Stimulated activated CD4-positive, alpha-beta T cell treated with anti-CD3 and anti-CD28 coated beads, TNF-alpha, amount 100 ng/mL, for 1 hour (primary cell): ENCODE measurements at regions not wholly inside any gene's neighbourhood (a gene's known extent, or its start where the extent isn't known, plus 50 kb on each side); places are given as distances from the start of the nearest gene placed in this dataset.
"Not testable (repeated sequence)": the region's sequence is repeated elsewhere in the genome, so short reads cannot be mapped to it uniquely, and the experiment has no call there.

Source experiments
- DNase-seq, 3 donors: peaks; one replicate each; pipeline ENCODE4 v3.0.0-alpha.2; 2020; ENCODE audit warnings: low read depth in 3 of 3, low spot score in 1 of 3

- DNase-seq, result no peak
Observed at GRCh38 chr1:87980494-87980893, 651.8 kb downstream of the LMO4 start.

- DNase-seq, result no peak
Observed at GRCh38 chr1:87981386-87981785, 652.7 kb downstream of the LMO4 start.

GRCh38 chr1:87981810-87982209 lies 653.1 kb downstream of the LMO4 start:
- DNase-seq, result no peak

GRCh38 chr1:87983841-87984240 lies 655.2 kb downstream of the LMO4 start:
- DNase-seq, result no peak

- no peak for DNase-seq
Observed at GRCh38 chr1:87985071-87985470, 656.4 kb downstream of the LMO4 start.

GRCh38 chr1:87986130-87986866 lies 657.6 kb downstream of the LMO4 start:
- DNase-seq, result no peak

GRCh38 chr1:87989346-87989745 lies 660.7 kb downstream of the LMO4 start:
- DNase-seq, result no peak

- DNase-seq, result not testable (repeated sequence)
Observed at GRCh38 chr1:87992536-87992935, 663.9 kb downstream of the LMO4 start.

- DNase-seq, result no peak
Observed at GRCh38 chr1:87993051-87993450, 664.4 kb downstream of the LMO4 start.

- no peak for DNase-seq
Observed at GRCh38 chr1:87999852-88000251, 671.2 kb downstream of the LMO4 start.

- no peak for DNase-seq
Observed at GRCh38 chr1:88001460-88001859, 672.8 kb downstream of the LMO4 start.

GRCh38 chr1:88003255-88003654 lies 674.6 kb downstream of the LMO4 start:
- no peak for DNase-seq

- DNase-seq, result no peak
Observed at GRCh38 chr1:88009916-88010315, 674.2 kb upstream of the PKN2 start.

GRCh38 chr1:88013485-88013884 lies 670.6 kb upstream of the PKN2 start:
- DNase-seq, result no peak

- no peak for DNase-seq
Observed at GRCh38 chr1:88014131-88014530, 669.9 kb upstream of the PKN2 start.

GRCh38 chr1:88016947-88017346 lies 667.1 kb upstream of the PKN2 start:
- DNase-seq, result no peak

GRCh38 chr1:88021529-88021928 lies 662.5 kb upstream of the PKN2 start:
- no peak for DNase-seq

GRCh38 chr1:88022516-88022915 lies 661.6 kb upstream of the PKN2 start:
- DNase-seq, result no peak

- DNase-seq, result no peak
Observed at GRCh38 chr1:88029142-88029541, 654.9 kb upstream of the PKN2 start.

GRCh38 chr1:88029899-88030298 lies 654.2 kb upstream of the PKN2 start:
- DNase-seq, result no peak

GRCh38 chr1:88035578-88035977 lies 648.5 kb upstream of the PKN2 start:
- no peak for DNase-seq

- no peak for DNase-seq
Observed at GRCh38 chr1:88036345-88037014, 647.6 kb upstream of the PKN2 start.

- no peak for DNase-seq
Observed at GRCh38 chr1:88039240-88039639, 644.8 kb upstream of the PKN2 start.
